CD8-positive, alpha-beta memory T cell (primary cell): ENCODE measurements at regions not wholly inside any gene's neighbourhood (a gene's known extent, or its start where the extent isn't known, plus 50 kb on each side); places are given as distances from the start of the nearest gene placed in this dataset.

ENCODE experiments used
- CTCF ChIA-PET: fragments of 350-600 bp; sonication (Branson Sonifier 250); formaldehyde crosslinking; loops from one replicate; lab custom pipeline; 2021; ENCODE audit warnings: antibody characterized with exemption; lab: Charles Lee
- POLR2A ChIA-PET: fragments of 350-600 bp; sonication (Branson Sonifier 250); formaldehyde crosslinking; loops from one replicate; lab custom pipeline; 2021; ENCODE audit warnings: antibody characterized with exemption; lab: Charles Lee
- DNase-seq, 5 donors: peaks; one replicate each; pipeline versions ENCODE4 v3.0.0 to v3.0.0-alpha.2; 2020 to 2022; ENCODE audit warnings: mixed read lengths in 1 of 5
- H3K27ac ChIP-seq: one replicate; pipeline ENCODE4 v1.7.0; 2013; ENCODE audit warnings: low read depth, mild to moderate bottlenecking, low read length, moderate library complexity
- H3K27me3 ChIP-seq: 2 replicates; pipeline ENCODE4 v1.7.0; 2013; ENCODE audit warnings: low read length, mild to moderate bottlenecking; ENCODE audit not compliant: insufficient read depth, poor library complexity, severe bottlenecking
- H3K36me3 ChIP-seq: 2 replicates; pipeline ENCODE4 v1.7.0; 2013; ENCODE audit warnings: mild to moderate bottlenecking, low read length, moderate library complexity; ENCODE audit not compliant: insufficient read depth
- H3K4me1 ChIP-seq: 2 replicates; pipeline ENCODE4 v1.7.0; 2013; ENCODE audit warnings: mild to moderate bottlenecking, low read length, moderate library complexity; ENCODE audit not compliant: insufficient read depth
- H3K4me3 ChIP-seq: 2 replicates; pipeline ENCODE4 v1.7.0; 2013; ENCODE audit warnings: mild to moderate bottlenecking, low read length
- H3K9me3 ChIP-seq: 2 replicates; pipeline ENCODE4 v1.7.0; 2013; ENCODE audit warnings: mild to moderate bottlenecking, low read length
- H3K27ac Mint-ChIP-seq, 8 donors: one replicate each; pipeline ENCODE4 v1.8.0; 2020 to 2021; ENCODE audit warnings: mixed read lengths in 8 of 8, mild to moderate bottlenecking in 6 of 8, inconsistent platforms in 3 of 8, moderate library complexity in 3 of 8
- H3K27me3 Mint-ChIP-seq, 2 donors: one replicate each; pipeline ENCODE4 v1.8.0; 2020 to 2021; ENCODE audit warnings: mixed read lengths in 2 of 2, mild to moderate bottlenecking in 1 of 2, moderate library complexity in 1 of 2
- H3K36me3 Mint-ChIP-seq, 3 donors: one replicate each; pipeline ENCODE4 v1.8.0; 2020 to 2021; ENCODE audit warnings: mixed read lengths in 3 of 3, inconsistent platforms in 1 of 3, mild to moderate bottlenecking in 1 of 3
- H3K4me1 Mint-ChIP-seq, 3 donors: one replicate each; pipeline ENCODE4 v1.8.0; 2020 to 2021; ENCODE audit warnings: mixed read lengths in 3 of 3, inconsistent platforms in 1 of 3, mild to moderate bottlenecking in 1 of 3
- H3K4me3 Mint-ChIP-seq, 7 donors: one replicate each; pipeline ENCODE4 v1.8.0; 2020 to 2021; ENCODE audit warnings: mixed read lengths in 7 of 7, mild to moderate bottlenecking in 6 of 7, moderate library complexity in 4 of 7, inconsistent platforms in 2 of 7
- H3K9me3 Mint-ChIP-seq, 5 donors: one replicate each; pipeline ENCODE4 v1.8.0; 2020 to 2022; ENCODE audit warnings: mixed read lengths in 5 of 5, mild to moderate bottlenecking in 3 of 5, moderate library complexity in 2 of 5, inconsistent platforms in 1 of 5

DNA sequence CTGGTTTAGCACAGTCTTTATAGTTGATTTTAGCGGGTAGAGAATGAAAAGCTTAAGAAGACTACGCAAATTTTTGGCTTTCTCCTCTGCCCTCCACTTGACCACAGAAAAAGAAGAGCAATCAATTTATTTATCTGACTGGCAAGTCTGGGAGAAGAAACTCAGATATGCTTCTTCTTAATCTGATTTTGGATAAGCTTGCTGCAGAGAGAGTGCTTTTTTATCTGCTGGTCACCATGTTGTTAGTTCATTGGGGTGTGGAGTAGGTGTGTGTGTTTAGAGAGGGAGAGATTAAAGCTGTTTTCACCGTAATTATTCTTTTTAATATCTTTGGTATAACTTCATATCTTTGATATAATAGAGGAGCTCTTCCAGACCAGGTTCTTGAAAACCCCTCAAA is 471.4 kb upstream of the SLC10A2 start:
- Mint-ChIP-seq H3K36me3 (no peaks in the 10 kb centered on the region), H3K4me3 (no peak overlapping the region), H3K4me1 (no peaks in the 10 kb centered on the region), H3K27ac (no peak overlapping the region), H3K27me3 (no peaks in the 10 kb centered on the region), H3K9me3 (peaks cover 4 to 27% (median 8%) of the 10 kb centered on the region in 5 donors)
- H3K9me3 ChIP-seq: no peaks in the 10 kb centered on the region
- no peak overlapping the region for H3K27ac ChIP-seq
- no peaks in the 10 kb centered on the region for H3K27me3 ChIP-seq
- no peak overlapping the region for H3K4me3 ChIP-seq
- no peak for DNase-seq
- no peaks in the 10 kb centered on the region for H3K36me3 ChIP-seq
- H3K4me1 ChIP-seq: no peaks in the 10 kb centered on the region
- ChIA-PET POLR2A (no interaction called here), CTCF (no interaction called here)

DNA sequence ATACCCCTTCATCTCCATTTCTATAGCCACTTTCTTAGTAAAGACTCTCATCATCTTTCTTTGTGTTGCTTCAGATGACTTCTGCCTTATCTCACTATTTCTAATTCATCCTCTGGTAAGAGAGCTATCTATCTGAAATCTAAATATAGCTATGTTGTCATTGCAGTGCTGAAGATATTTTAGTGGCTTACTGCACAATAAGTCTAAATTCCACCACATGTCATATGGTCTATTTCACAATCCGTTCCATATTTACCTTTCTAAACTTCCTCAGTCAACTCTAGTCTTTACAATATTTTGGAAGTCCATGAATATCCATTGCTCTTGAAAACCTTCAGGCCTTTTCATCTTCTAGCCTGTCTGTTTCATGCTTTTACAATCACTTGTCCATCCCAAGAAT is 465.1 kb upstream of the SLC10A2 start:
- H3K27ac Mint-ChIP-seq: no peak overlapping the region
- ChIA-PET POLR2A (no interaction called here), CTCF (no interaction called here)
- H3K4me1 Mint-ChIP-seq: no peaks in the 10 kb centered on the region
- no peak overlapping the region for H3K4me3 Mint-ChIP-seq
- H3K27me3 ChIP-seq: no peaks in the 10 kb centered on the region
- no peak overlapping the region for H3K4me3 ChIP-seq
- H3K36me3 ChIP-seq: no peaks in the 10 kb centered on the region
- H3K9me3 Mint-ChIP-seq: peaks cover 0 to 23% (median 2%) of the 10 kb centered on the region in 5 donors
- no peaks in the 10 kb centered on the region for H3K9me3 ChIP-seq
- H3K27ac ChIP-seq: no peak overlapping the region
- no peaks in the 10 kb centered on the region for H3K36me3 Mint-ChIP-seq
- H3K27me3 Mint-ChIP-seq: no peaks in the 10 kb centered on the region
- DNase-seq: no peak
- no peaks in the 10 kb centered on the region for H3K4me1 ChIP-seq

DNA sequence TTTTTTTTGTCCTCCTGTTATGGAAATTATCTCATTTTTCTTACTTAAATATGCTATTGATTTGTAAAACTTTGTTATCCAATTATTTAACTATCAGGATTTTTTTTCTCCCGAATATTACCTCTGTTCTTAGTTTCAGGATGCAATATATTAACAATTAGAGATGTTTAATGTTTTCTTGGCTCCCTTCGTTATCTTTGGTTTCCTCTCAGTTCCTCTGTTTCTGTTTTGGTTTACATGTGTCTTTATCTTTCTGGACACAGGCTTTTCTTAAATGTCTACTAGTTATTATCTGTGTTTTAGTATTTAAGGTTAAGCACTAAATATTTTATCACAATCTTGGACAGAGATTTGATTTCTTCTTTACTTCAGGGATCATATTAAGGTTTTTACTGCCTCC is 462.2 kb upstream of the SLC10A2 start:
- H3K9me3 Mint-ChIP-seq: peaks cover 0 to 17% (median 0%) of the 10 kb centered on the region in 5 donors
- H3K36me3 ChIP-seq: no peaks in the 10 kb centered on the region
- no peaks in the 10 kb centered on the region for H3K4me1 Mint-ChIP-seq
- no peaks in the 10 kb centered on the region for H3K27me3 Mint-ChIP-seq
- no peaks in the 10 kb centered on the region for H3K36me3 Mint-ChIP-seq
- no peaks in the 10 kb centered on the region for H3K4me1 ChIP-seq
- H3K4me3 ChIP-seq: no peak overlapping the region
- no peak for DNase-seq
- ChIA-PET CTCF (no interaction called here), POLR2A (no interaction called here)
- no peaks in the 10 kb centered on the region for H3K9me3 ChIP-seq
- no peak overlapping the region for H3K27ac Mint-ChIP-seq
- H3K27me3 ChIP-seq: no peaks in the 10 kb centered on the region
- no peak overlapping the region for H3K4me3 Mint-ChIP-seq
- H3K27ac ChIP-seq: no peak overlapping the region

DNA sequence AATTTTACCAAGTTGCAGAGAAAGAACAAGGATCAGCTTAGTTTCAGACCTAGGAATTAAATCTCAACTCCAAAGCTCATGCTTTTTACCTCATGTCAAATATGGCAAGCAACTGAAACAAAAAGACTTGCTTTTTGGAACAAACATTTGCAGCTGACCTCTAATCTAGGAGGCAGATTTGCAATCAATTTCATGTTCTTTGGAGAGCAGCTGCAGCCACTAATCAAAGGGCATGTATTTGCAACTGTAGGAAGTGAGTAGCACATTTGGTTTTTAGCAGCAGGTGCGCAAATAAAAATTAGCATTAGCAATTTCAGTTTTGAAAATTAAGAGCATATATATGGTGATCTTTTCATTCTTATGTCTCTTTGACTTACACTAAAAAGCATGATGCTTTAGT is 459.3 kb upstream of the SLC10A2 start:
- Histone ChIP-seq H3K4me3 (no peak overlapping the region), H3K27me3 (no peaks in the 10 kb centered on the region), H3K27ac (no peak overlapping the region), H3K4me1 (no peaks in the 10 kb centered on the region), H3K36me3 (no peaks in the 10 kb centered on the region), H3K9me3 (no peaks in the 10 kb centered on the region)
- no peaks in the 10 kb centered on the region for H3K4me1 Mint-ChIP-seq
- H3K27me3 Mint-ChIP-seq: no peaks in the 10 kb centered on the region
- ChIA-PET POLR2A (no interaction called here), CTCF (no interaction called here)
- DNase-seq: no peak
- no peak overlapping the region for H3K4me3 Mint-ChIP-seq
- no peaks in the 10 kb centered on the region for H3K36me3 Mint-ChIP-seq
- H3K9me3 Mint-ChIP-seq: peaks cover 0 to 17% (median 0%) of the 10 kb centered on the region in 5 donors
- no peak overlapping the region for H3K27ac Mint-ChIP-seq

DNA sequence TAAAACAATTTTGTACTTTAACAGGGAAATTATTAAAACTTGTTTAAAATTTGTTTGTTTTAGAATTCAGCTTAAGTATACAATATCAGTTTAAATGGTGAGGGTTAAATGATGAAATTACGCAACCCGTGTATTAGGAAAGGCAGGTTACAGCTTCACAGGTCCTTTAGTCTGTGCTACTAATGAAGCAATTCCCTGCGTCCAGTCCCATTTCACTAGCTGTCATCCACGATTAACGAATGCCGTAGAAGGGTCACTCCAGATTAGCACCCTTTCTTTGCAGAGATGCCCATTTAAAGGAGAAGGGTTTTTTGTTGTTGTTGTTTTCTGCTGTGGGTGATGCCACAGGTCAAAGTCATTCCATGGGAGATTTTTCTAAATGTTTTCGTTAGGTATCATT is 457.6 kb upstream of the SLC10A2 start:
- H3K4me1 Mint-ChIP-seq: no peaks in the 10 kb centered on the region
- no peak overlapping the region for H3K27ac Mint-ChIP-seq
- H3K36me3 ChIP-seq: no peaks in the 10 kb centered on the region
- CTCF ChIA-PET: no interaction called here
- H3K4me3 Mint-ChIP-seq: no peak overlapping the region
- H3K9me3 Mint-ChIP-seq: peaks cover 0 to 14% (median 0%) of the 10 kb centered on the region in 5 donors
- no peaks in the 10 kb centered on the region for H3K36me3 Mint-ChIP-seq
- DNase-seq: no peak
- no peaks in the 10 kb centered on the region for H3K4me1 ChIP-seq
- no peaks in the 10 kb centered on the region for H3K27me3 Mint-ChIP-seq
- no peaks in the 10 kb centered on the region for H3K27me3 ChIP-seq
- H3K4me3 ChIP-seq: no peak overlapping the region
- H3K27ac ChIP-seq: no peak overlapping the region
- POLR2A ChIA-PET: no interaction called here
- no peaks in the 10 kb centered on the region for H3K9me3 ChIP-seq

DNA sequence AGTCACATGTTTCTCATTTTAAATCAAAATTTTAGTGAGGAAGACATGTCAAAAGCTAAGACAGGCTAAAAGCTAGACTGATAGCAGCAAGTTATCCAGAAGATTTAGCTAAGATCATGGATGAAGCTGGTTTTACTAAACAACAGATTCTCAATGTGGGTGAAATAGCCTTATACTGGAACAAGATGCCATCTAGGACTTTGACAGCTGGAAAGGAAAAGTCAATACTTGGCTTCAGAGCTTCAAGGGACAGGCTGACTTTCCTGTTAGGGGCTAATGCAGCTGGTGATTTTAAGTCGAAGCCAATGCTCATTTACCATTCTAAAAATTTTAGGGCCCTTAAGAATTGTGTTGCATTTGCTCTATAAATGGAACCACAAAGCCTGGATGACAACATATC is 455.3 kb upstream of the SLC10A2 start:
- Histone ChIP-seq H3K4me3 (no peak overlapping the region), H3K27me3 (no peaks in the 10 kb centered on the region), H3K4me1 (no peaks in the 10 kb centered on the region), H3K36me3 (no peaks in the 10 kb centered on the region), H3K9me3 (no peaks in the 10 kb centered on the region), H3K27ac (no peak overlapping the region)
- no peaks in the 10 kb centered on the region for H3K4me1 Mint-ChIP-seq
- H3K27ac Mint-ChIP-seq: no peak overlapping the region
- H3K36me3 Mint-ChIP-seq: no peaks in the 10 kb centered on the region
- H3K4me3 Mint-ChIP-seq: no peak overlapping the region
- DNase-seq: no peak
- H3K27me3 Mint-ChIP-seq: no peaks in the 10 kb centered on the region
- H3K9me3 Mint-ChIP-seq: peaks cover 0 to 12% (median 0%) of the 10 kb centered on the region in 5 donors
- POLR2A ChIA-PET: no interaction called here
- CTCF ChIA-PET: no interaction called here

DNA sequence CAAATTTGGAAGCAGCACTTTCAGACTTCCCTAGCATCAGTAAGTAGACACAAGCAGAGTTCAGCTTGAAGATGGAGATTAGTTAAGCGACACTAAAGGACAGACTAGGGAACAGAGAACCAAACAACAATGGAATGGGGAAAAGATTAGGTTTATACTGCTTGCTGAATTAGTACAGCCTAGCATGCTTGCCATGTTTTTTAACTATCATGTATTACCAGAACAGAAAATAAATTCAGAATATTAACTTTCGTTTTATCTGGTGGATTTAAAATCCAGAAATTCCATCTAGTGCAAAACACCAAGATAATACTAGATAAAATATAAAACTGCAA is 451.5 kb upstream of the SLC10A2 start:
- Mint-ChIP-seq H3K27me3 (no peaks in the 10 kb centered on the region), H3K4me1 (no peaks in the 10 kb centered on the region), H3K4me3 (no peak overlapping the region), H3K9me3 (peaks cover 0 to 9% (median 0%) of the 10 kb centered on the region in 5 donors), H3K27ac (no peak overlapping the region), H3K36me3 (no peaks in the 10 kb centered on the region)
- CTCF ChIA-PET: no interaction called here
- no peak for DNase-seq
- Histone ChIP-seq H3K4me3 (no peak overlapping the region), H3K36me3 (no peaks in the 10 kb centered on the region), H3K9me3 (no peaks in the 10 kb centered on the region), H3K4me1 (no peaks in the 10 kb centered on the region), H3K27me3 (no peaks in the 10 kb centered on the region), H3K27ac (no peak overlapping the region)
- POLR2A ChIA-PET: no interaction called here

DNA sequence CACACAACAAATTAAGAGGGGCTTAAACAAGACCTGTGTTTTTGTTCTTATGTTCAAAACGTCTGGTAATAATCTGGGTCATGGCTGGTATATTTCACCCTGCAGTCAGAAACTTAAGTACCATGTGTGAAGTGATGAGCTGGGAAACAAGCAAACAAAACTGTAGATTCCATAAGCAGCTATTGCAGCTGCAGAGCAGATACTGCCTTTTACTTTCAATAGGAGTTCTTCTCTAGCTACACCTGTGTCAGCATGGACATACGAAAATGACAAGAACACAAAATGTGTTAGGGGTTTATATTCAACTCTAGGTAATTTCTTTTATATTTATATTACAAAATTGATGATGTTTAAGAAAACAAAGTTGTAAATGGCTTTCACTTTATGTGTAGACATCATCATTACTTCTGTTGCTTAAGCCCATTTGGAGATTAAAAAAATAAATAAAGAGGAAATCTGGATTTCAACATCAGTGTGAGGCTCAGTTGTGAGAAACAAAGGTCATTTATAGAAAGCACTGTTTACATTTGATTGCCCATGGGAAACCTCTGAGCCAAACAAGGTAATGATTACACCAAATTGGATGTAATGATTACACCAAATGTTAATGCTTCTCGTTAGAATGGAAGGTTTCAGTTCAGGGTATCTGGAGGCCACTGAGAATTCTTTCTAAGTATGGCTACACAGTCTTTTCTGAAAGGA is 451.0 kb upstream of the SLC10A2 start:
- Mint-ChIP-seq H3K9me3 (peaks cover 0 to 9% (median 0%) of the 10 kb centered on the region in 5 donors), H3K4me3 (no peak overlapping the region), H3K27me3 (no peaks in the 10 kb centered on the region), H3K36me3 (no peaks in the 10 kb centered on the region), H3K27ac (no peak overlapping the region), H3K4me1 (no peaks in the 10 kb centered on the region)
- Histone ChIP-seq H3K4me1 (no peaks in the 10 kb centered on the region), H3K9me3 (no peaks in the 10 kb centered on the region), H3K36me3 (no peaks in the 10 kb centered on the region), H3K27me3 (no peaks in the 10 kb centered on the region), H3K4me3 (no peak overlapping the region), H3K27ac (no peak overlapping the region)
- POLR2A ChIA-PET: no interaction called here
- no peak for DNase-seq
- CTCF ChIA-PET: no interaction called here
